ENCODE measurements at regions not wholly inside any gene's neighbourhood (a gene's known extent, or its start where the extent isn't known, plus 50 kb on each side); places are given as distances from the start of the nearest gene placed in this dataset.

DNA sequence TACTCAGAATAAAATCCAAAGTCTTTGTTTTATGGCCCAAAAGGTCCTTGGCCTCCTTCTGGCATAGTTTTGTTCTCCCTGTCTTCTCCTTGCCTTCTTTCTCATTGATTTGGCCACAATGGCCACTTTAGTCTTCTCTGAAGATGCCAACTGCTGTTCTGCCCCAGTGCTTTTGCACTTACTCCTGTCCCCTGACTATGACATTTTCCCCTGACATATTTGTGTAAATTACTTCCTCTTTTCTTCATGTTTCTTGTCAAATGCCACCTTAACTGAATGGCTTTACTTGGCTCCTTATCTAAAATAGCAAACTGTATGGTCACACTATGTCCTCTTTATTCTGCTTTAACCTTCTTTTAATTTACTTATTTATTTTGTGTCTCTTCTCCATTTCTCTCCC lies 484.7 kb upstream of the ARRDC3 start:
- TF ChIP-seq POLR2A (IDR thresholded peaks at IDR 0.05; ENCODE audit: extremely low read depth, insufficient read length), result no peak
- TF ChIP-seq MYC (IDR thresholded peaks at IDR 0.05; ENCODE audit: low read depth, low read length), result no peak
- TF ChIP-seq, protein P1, sequence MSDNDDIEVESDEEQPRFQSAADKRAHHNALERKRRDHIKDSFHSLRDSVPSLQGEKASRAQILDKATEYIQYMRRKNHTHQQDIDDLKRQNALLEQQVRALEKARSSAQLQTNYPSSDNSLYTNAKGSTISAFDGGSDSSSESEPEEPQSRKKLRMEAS (IDR thresholded peaks at IDR 0.05; ENCODE audit: low read depth, low read length), result no peak
- TF ChIP-seq, protein P2, sequence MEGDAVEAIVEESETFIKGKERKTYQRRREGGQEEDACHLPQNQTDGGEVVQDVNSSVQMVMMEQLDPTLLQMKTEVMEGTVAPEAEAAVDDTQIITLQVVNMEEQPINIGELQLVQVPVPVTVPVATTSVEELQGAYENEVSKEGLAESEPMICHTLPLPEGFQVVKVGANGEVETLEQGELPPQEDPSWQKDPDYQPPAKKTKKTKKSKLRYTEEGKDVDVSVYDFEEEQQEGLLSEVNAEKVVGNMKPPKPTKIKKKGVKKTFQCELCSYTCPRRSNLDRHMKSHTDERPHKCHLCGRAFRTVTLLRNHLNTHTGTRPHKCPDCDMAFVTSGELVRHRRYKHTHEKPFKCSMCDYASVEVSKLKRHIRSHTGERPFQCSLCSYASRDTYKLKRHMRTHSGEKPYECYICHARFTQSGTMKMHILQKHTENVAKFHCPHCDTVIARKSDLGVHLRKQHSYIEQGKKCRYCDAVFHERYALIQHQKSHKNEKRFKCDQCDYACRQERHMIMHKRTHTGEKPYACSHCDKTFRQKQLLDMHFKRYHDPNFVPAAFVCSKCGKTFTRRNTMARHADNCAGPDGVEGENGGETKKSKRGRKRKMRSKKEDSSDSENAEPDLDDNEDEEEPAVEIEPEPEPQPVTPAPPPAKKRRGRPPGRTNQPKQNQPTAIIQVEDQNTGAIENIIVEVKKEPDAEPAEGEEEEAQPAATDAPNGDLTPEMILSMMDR (IDR thresholded peaks at IDR 0.05; ENCODE audit: low read depth, low read length), result no peak
- H3K4me3 ChIP-seq (ENCODE audit: low read depth, low read length), result no peak overlapping the region
- DNase-seq (ENCODE audit: low read depth), result no peak

DNA sequence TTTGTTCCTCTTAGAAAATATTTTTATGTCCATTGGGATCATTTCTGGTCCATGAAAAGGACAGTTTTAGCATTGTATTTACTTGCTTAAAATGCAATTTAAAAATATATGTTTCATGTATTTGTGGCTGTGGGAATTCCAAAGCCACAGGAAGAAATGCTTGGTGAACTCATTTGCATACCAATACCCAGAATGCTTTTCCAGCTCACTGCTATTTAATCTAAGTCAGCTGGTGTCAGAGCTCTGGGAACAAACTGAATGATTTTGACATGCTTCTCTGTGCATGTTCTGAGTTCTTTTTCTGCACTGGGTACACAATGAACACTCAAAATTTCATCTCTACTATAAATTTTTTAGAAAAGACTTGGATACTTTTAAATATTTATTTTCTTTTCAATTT lies 482.8 kb upstream of the ARRDC3 start:
- no peak overlapping the region for H3K4me3 ChIP-seq (ENCODE audit: low read depth, low read length)
- DNase-seq (ENCODE audit: low read depth), result no peak
- TF ChIP-seq MYC (IDR thresholded peaks at IDR 0.05; ENCODE audit: low read depth, low read length) (no peak), POLR2A (IDR thresholded peaks at IDR 0.05; ENCODE audit: extremely low read depth, insufficient read length) (no peak)
- TF ChIP-seq, protein P2 (IDR thresholded peaks at IDR 0.05; ENCODE audit: low read depth, low read length), result no peak
- TF ChIP-seq, protein P1 (IDR thresholded peaks at IDR 0.05; ENCODE audit: low read depth, low read length), result no peak

DNA sequence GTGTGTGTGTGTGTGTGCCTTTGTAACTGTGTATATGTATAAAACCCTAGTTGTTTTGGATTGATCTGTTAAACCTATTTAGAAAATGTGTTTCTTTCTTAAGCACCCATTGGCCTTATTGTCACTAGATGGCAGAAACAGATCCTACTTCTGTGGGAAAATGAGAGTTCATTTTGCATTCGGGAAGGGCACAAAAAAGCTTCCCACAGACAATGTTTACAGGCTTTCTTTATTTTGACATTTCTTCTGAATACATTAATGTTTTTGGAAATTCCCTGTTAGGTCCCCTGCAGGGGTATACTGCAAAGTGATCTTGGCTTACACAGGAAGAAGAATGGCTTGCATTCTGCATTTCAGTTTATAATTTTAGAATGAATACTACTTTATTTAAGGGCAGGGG lies 481.8 kb upstream of the ARRDC3 start:
- H3K4me3 ChIP-seq (ENCODE audit: low read depth, low read length), result no peak overlapping the region
- TF ChIP-seq MYC (IDR thresholded peaks at IDR 0.05; ENCODE audit: low read depth, low read length) (no peak), POLR2A (IDR thresholded peaks at IDR 0.05; ENCODE audit: extremely low read depth, insufficient read length) (no peak)
- TF ChIP-seq, protein P2 (IDR thresholded peaks at IDR 0.05; ENCODE audit: low read depth, low read length), result no peak
- TF ChIP-seq, protein P1 (IDR thresholded peaks at IDR 0.05; ENCODE audit: low read depth, low read length), result no peak
- DNase-seq (ENCODE audit: low read depth), result no peak

DNA sequence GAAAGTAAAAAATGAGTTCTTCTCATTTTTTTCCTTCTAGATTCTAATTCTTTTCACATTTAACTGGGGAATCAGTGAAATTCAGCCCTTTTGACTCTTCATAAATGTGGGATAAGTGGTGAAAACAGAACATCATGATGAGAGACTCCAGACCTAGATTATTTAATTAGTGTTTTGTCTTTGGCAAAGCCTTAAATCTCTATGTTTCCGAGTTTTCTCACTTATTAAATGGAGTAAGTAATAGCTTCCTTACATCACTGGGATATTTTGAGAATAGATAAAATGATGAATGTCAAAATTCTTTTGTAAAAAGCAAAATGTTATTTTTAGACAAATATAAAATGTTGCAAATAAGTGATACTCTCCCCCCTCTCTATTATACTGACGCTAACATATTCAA lies 468.6 kb upstream of the ARRDC3 start:
- H3K4me3 ChIP-seq (ENCODE audit: low read depth, low read length), result no peak overlapping the region
- TF ChIP-seq MYC (IDR thresholded peaks at IDR 0.05; ENCODE audit: low read depth, low read length) (no peak), POLR2A (IDR thresholded peaks at IDR 0.05; ENCODE audit: extremely low read depth, insufficient read length) (no peak)
- TF ChIP-seq, protein P2 (IDR thresholded peaks at IDR 0.05; ENCODE audit: low read depth, low read length), result no peak
- TF ChIP-seq, protein P1 (IDR thresholded peaks at IDR 0.05; ENCODE audit: low read depth, low read length), result no peak
- DNase-seq (ENCODE audit: low read depth), result no peak

DNA sequence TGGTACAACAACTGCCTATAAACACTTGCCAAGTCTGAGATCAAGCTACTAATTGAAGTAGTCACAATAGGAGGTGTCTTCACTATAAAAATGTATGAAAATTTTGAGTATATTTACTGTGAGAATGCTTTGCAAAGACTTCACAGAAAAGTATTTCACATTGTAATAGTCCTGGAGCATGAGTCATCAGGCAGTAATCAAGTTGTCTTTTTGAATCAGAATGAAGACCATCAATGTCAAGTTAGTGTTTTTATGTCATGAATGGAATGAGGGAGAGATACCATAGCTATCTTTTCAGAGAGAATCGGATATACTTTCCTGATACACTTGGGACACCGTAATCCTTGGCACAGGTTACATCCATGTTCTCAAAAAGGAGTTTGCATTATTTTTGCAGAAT lies 466.9 kb upstream of the ARRDC3 start:
- no peak overlapping the region for H3K4me3 ChIP-seq (ENCODE audit: low read depth, low read length)
- DNase-seq (ENCODE audit: low read depth), result no peak
- TF ChIP-seq MYC (IDR thresholded peaks at IDR 0.05; ENCODE audit: low read depth, low read length) (no peak), POLR2A (IDR thresholded peaks at IDR 0.05; ENCODE audit: extremely low read depth, insufficient read length) (no peak)
- TF ChIP-seq, protein P1 (IDR thresholded peaks at IDR 0.05; ENCODE audit: low read depth, low read length), result no peak
- TF ChIP-seq, protein P2 (IDR thresholded peaks at IDR 0.05; ENCODE audit: low read depth, low read length), result no peak

DNA sequence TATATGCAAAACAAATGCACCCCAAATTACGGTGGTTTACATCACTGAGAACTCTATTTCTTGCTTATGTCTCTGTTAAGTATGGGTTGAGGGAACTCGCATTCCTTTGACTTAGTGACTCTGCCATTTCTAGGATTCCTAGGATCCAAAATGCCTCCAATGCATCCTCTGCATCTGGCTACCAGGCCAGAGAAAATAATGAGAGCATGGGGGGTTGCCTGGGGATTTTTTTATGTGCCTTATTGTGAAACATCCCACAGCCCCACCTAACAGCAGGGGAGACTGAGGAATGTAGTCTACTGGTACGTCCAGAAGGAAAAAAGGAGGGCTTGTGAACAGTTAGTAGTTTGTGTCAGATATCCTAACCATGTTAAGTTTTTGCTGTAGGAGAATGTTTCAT lies 466.0 kb upstream of the ARRDC3 start:
- no peak overlapping the region for H3K4me3 ChIP-seq (ENCODE audit: low read depth, low read length)
- TF ChIP-seq, protein P2 (IDR thresholded peaks at IDR 0.05; ENCODE audit: low read depth, low read length), result no peak
- no peak for TF ChIP-seq MYC (IDR thresholded peaks at IDR 0.05; ENCODE audit: low read depth, low read length)
- TF ChIP-seq POLR2A (IDR thresholded peaks at IDR 0.05; ENCODE audit: extremely low read depth, insufficient read length), result no peak
- TF ChIP-seq, protein P1 (IDR thresholded peaks at IDR 0.05; ENCODE audit: low read depth, low read length), result no peak
- DNase-seq (ENCODE audit: low read depth), result no peak

Measured in NB4 (cell line).